Loucy (cell line): ENCODE measurements at regions not wholly inside any gene's neighbourhood (a gene's known extent, or its start where the extent isn't known, plus 50 kb on each side); places are given as distances from the start of the nearest gene placed in this dataset.

Experiments
- EZH2phosphoT487 ChIP-seq: fragments of 200-600 bp; IDR thresholded peaks from 2 replicates; pipeline ENCODE4 v1.6.1; 2018; ENCODE audit warnings: antibody characterized with exemption, mild to moderate bottlenecking, moderate library complexity, borderline replicate concordance
- TF ChIP-seq, protein P1 (sequence below): fragments of 200-600 bp; sonication (generic); conservative IDR thresholded peaks from 2 replicates; pipeline ENCODE4 v1.5.1; 2014; ENCODE audit warnings: mild to moderate bottlenecking, antibody characterized with exemption, low read length

DNA sequence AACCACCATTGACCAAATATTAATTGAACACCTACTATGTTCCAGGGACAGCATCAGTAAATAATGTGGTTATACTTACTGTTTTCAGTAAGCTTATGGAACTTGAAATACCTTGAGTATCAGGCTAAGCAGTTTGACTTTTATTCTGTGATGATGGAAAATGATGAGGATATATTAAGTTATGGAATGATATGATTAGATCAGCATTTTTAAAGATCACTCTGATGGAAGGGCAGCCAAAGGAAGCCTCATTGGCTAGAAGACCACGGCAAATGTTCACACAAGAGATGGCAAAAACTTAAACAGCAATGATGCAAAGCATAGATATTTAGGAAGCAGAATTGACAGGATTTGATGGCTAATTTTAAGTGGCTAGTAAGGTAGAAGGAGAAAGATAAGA is 266.9 kb upstream of the DPP10 start:
- TF ChIP-seq, protein P1, sequence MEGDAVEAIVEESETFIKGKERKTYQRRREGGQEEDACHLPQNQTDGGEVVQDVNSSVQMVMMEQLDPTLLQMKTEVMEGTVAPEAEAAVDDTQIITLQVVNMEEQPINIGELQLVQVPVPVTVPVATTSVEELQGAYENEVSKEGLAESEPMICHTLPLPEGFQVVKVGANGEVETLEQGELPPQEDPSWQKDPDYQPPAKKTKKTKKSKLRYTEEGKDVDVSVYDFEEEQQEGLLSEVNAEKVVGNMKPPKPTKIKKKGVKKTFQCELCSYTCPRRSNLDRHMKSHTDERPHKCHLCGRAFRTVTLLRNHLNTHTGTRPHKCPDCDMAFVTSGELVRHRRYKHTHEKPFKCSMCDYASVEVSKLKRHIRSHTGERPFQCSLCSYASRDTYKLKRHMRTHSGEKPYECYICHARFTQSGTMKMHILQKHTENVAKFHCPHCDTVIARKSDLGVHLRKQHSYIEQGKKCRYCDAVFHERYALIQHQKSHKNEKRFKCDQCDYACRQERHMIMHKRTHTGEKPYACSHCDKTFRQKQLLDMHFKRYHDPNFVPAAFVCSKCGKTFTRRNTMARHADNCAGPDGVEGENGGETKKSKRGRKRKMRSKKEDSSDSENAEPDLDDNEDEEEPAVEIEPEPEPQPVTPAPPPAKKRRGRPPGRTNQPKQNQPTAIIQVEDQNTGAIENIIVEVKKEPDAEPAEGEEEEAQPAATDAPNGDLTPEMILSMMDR = no peak
- TF ChIP-seq EZH2phosphoT487 = no peak
